GM12874 (cell line): ENCODE measurements at regions not wholly inside any gene's neighbourhood (a gene's known extent, or its start where the extent isn't known, plus 50 kb on each side); places are given as distances from the start of the nearest gene placed in this dataset.

Experiments used
- CTCF ChIP-seq: IDR thresholded peaks from 2 replicates; pipeline ENCODE4 v1.5.1; 2011; ENCODE audit warnings: low read depth, mild to moderate bottlenecking, control low read depth, low read length, moderate library complexity; ENCODE audit not compliant: insufficient read depth

GRCh38 chr14:86518298-86518697, 988.4 kb downstream of the FLRT2 start:
- no peak for TF ChIP-seq CTCF

- TF ChIP-seq CTCF = no peak
Measured at GRCh38 chr14:86515195-86515594, 985.3 kb downstream of the FLRT2 start.

- no peak for TF ChIP-seq CTCF
Measured at GRCh38 chr14:86513564-86513963, 983.6 kb downstream of the FLRT2 start.

- TF ChIP-seq CTCF = no peak
Measured at GRCh38 chr14:86513056-86513455, 983.1 kb downstream of the FLRT2 start.

GRCh38 chr14:86510491-86510890, 980.5 kb downstream of the FLRT2 start:
- no peak for TF ChIP-seq CTCF

- TF ChIP-seq CTCF = no peak
Measured at GRCh38 chr14:86505808-86506207, 975.9 kb downstream of the FLRT2 start.

- TF ChIP-seq CTCF = no peak
Measured at GRCh38 chr14:86501611-86502010, 971.7 kb downstream of the FLRT2 start.

- no peak for TF ChIP-seq CTCF
Measured at GRCh38 chr14:86491743-86492142, 961.8 kb downstream of the FLRT2 start.
